HCT116 (cell line): ENCODE measurements at regions not wholly inside any gene's neighbourhood (a gene's known extent, or its start where the extent isn't known, plus 50 kb on each side); places are given as distances from the start of the nearest gene placed in this dataset.

Experiments
- ATAC-seq: fragments of 200-7000 bp; cut with Tn5 transposase; 2 replicates; pipeline ENCODE4 v1.9.1; 2020; ENCODE audit warnings: mild to moderate bottlenecking, moderate library complexity
- BruUV-seq: library from RNA; stranded (reverse); fragments of 400-500 nt; replicated peaks from 2 replicates; lab custom pipeline; 2021; lab: Mats Ljungman, UMichigan
- CTCF ChIA-PET: fragments of 300-600 bp; sonication (Branson Sonifier 250); formaldehyde crosslinking; loops from one replicate; lab custom pipeline; 2021; ENCODE audit warnings: antibody characterized with exemption; lab: Charles Lee
- POLR2A ChIA-PET: fragments of 300-600, 350-600 bp; sonication (Branson Sonifier 250); formaldehyde crosslinking; loops from one replicate; lab custom pipeline; 2021; ENCODE audit warnings: antibody characterized with exemption; lab: Charles Lee
- RAD21 ChIA-PET, 2 experiments: fragments of 300-600 bp; sonication (Branson Sonifier 250); formaldehyde crosslinking; loops; one replicate each; lab custom pipeline; 2023; ENCODE audit warnings: low total read pairs in 2 of 2; ENCODE audit not compliant: uncharacterized antibody in 2 of 2, unreplicated experiment in 2 of 2, low non-redundant PET in 1 of 2; lab: Charles Lee
- DNase-seq: peaks from one replicate; pipeline ENCODE4 v3.0.0-alpha.2; 2010; ENCODE audit warnings: low read depth, low spot score
- H2AFZ ChIP-seq: fragments of 200-600 bp; shearing (Covaris generic), sonication (generic); 2 replicates; pipeline ENCODE4 v1.6.1; 2017; ENCODE audit warnings: low read depth, mixed run types, mixed read lengths, antibody characterized with exemption, low read length; ENCODE audit not compliant: poor library complexity, severe bottlenecking
- H3K27ac ChIP-seq: 2 replicates; pipeline ENCODE4 v1.5.1; 2012; ENCODE audit warnings: low read depth, low read length
- H3K27me3 ChIP-seq: fragments of 200-600 bp; sonication (generic); 2 replicates; pipeline ENCODE4 v1.6.1; 2016; ENCODE audit warnings: mixed run types, low read length, mixed read lengths; ENCODE audit not compliant: insufficient read depth
- H3K36me3 ChIP-seq, 2 experiments: fragments of 200-500 bp in 1 of 2; fragments of 200-600 bp in 1 of 2; sonication (Bioruptor generic) in 1 of 2; sonication (generic) in 1 of 2; 2 replicates each; pipeline versions ENCODE4 v1.5.1 to v1.6.1; 2014 to 2016; ENCODE audit warnings: low read length in 2 of 2, inconsistent platforms in 1 of 2, mixed read lengths in 1 of 2, mixed run types in 1 of 2; ENCODE audit not compliant: insufficient read depth in 2 of 2, control insufficient read depth in 1 of 2
- H3K4me1 ChIP-seq, 2 experiments: fragments of 200-600 bp in 1 of 2; sonication (generic) in 1 of 2; 2 replicates each; pipeline versions ENCODE4 v1.5.1 to v1.6.1; 2012 to 2017; ENCODE audit warnings: low read length in 2 of 2, inconsistent platforms in 1 of 2, mild to moderate bottlenecking in 1 of 2, mixed read lengths in 1 of 2, mixed run types in 1 of 2, moderate library complexity in 1 of 2; ENCODE audit not compliant: insufficient read depth in 2 of 2, control insufficient read depth in 1 of 2
- H3K4me2 ChIP-seq: fragments of 200-600 bp; sonication (generic); 2 replicates; pipeline ENCODE4 v1.6.1; 2017; ENCODE audit warnings: mixed run types, low read length, mixed read lengths
- H3K4me3 ChIP-seq, 2 experiments: fragments of 200-600 bp in 1 of 2; sonication (generic) in 1 of 2; replicated peaks in 1 of 2; 2 replicates each; pipeline ENCODE4 v1.5.1; 2011 to 2016; ENCODE audit warnings: low read length in 2 of 2, control low read depth in 1 of 2, low read depth in 1 of 2, mild to moderate bottlenecking in 1 of 2, mixed read lengths in 1 of 2, mixed run types in 1 of 2
- H3K79me2 ChIP-seq: fragments of 200-600 bp; sonication (generic); 2 replicates; pipeline ENCODE4 v1.6.1; 2017; ENCODE audit warnings: mild to moderate bottlenecking, mixed run types, low read length, moderate library complexity, mixed read lengths; ENCODE audit not compliant: insufficient read depth
- H3K9ac ChIP-seq: fragments of 200-600 bp; sonication (generic); 2 replicates; pipeline ENCODE4 v1.6.1; 2016; ENCODE audit warnings: low read length, mixed read lengths
- H3K9me2 ChIP-seq: fragments of 200-600 bp; sonication (generic), shearing (Covaris generic); 2 replicates; pipeline ENCODE4 v1.6.1; 2017; ENCODE audit warnings: mixed run types, mild to moderate bottlenecking, moderate library complexity; ENCODE audit not compliant: insufficient read depth
- H3K9me3 ChIP-seq, 2 experiments: fragments of 200-500 bp in 1 of 2; fragments of 200-600 bp in 1 of 2; sonication (Bioruptor generic) in 1 of 2; sonication (generic) in 1 of 2; 2 replicates each; pipeline ENCODE4 v1.6.1; 2014 to 2017; ENCODE audit warnings: low read length in 2 of 2, mixed read lengths in 2 of 2, inconsistent platforms in 1 of 2, low read depth in 1 of 2, mild to moderate bottlenecking in 1 of 2, mixed run types in 1 of 2, moderate library complexity in 1 of 2; ENCODE audit not compliant: control insufficient read depth in 1 of 2, insufficient read depth in 1 of 2
- H4K20me1 ChIP-seq: fragments of 200-600 bp; sonication (generic), shearing (Covaris generic); 2 replicates; pipeline ENCODE4 v1.6.1; 2017; ENCODE audit warnings: mixed run types, mild to moderate bottlenecking, moderate library complexity; ENCODE audit not compliant: insufficient read depth
- CEBPB ChIP-seq: IDR thresholded peaks from 2 replicates; pipeline ENCODE4 v1.6.1; 2012; ENCODE audit warnings: low read depth
- EZH2 ChIP-seq: fragments of 200-600 bp; sonication (generic); IDR thresholded peaks from 2 replicates; pipeline ENCODE4 v1.6.1; 2017; ENCODE audit warnings: antibody characterized with exemption, mixed run types
- JUND ChIP-seq: IDR thresholded peaks from 2 replicates; pipeline ENCODE4 v1.6.1; 2012
- POLR2A ChIP-seq: IDR thresholded peaks from 2 replicates; pipeline ENCODE4 v1.7.0; 2011; ENCODE audit warnings: borderline replicate concordance; ENCODE audit not compliant: insufficient read depth, insufficient read length; ENCODE audit errors: extremely low read depth
- SIN3A ChIP-seq: IDR thresholded peaks from 2 replicates; pipeline ENCODE4 v1.6.1; 2012; ENCODE audit warnings: low read depth
- YY1 ChIP-seq: IDR thresholded peaks from 2 replicates; pipeline ENCODE4 v1.6.1; 2011; ENCODE audit warnings: low read length, low read depth, moderate library complexity, mild to moderate bottlenecking; ENCODE audit not compliant: insufficient replicate concordance; ENCODE audit errors: extremely low read depth
- ZFX ChIP-seq: fragments of 450-650 bp; IDR thresholded peaks from 2 replicates; pipeline ENCODE4 v1.6.1; 2017
- intact Hi-C: fragments of 100-400 bp; cut with micrococcal nuclease; formaldehyde crosslinking; loops from 2 replicates; pipeline ENCODE4 v1.10.0; 2022
- TF ChIP-seq, protein P1 (sequence below): IDR thresholded peaks from 2 replicates; pipeline ENCODE4 v1.6.1; 2012
- TF ChIP-seq, protein P2 (sequence below): IDR thresholded peaks from 2 replicates; pipeline ENCODE4 v1.6.1; 2012; ENCODE audit warnings: low read depth

DNA sequence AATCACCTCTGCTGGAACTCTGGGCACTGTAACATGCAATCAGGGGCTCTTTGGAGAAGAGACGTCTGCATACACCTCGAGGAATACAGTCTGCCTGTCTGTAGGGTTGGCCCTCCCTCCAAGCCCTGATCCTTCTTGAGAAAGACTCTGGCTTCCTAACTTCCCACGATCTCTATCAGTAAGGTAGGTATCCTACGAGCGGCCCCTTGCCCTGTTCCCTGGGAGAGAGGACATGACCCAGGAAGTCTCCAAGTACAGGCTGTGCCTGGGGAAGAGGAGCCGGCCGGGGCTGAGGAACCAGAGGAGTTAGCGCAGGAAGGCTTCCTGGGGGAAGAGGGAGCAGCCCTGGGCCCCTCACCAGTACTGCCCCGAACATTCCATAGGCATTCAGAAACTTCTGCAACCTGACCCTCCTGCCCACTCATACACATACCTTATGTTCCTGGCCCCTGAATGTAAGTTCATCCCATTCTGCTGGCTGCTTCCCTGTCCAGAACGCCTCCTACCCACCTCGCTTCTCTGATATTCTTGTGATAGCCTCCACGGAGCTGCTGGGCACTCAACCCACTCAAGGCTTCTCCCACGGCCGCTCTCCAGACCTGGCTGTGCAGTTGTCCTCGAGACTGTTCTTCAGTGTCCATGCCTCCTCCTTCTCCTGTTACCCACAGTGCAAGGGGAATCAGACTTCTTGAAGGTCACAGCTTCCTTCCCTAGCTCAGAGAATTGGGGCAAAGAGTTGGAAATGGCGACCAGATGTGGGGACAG, 116.1 kb downstream of the CYP26B1 start:
- BruUV-seq = no TSS peak
- ATAC-seq (no peak), DNase-seq (no peak)
- no peaks in the 10 kb centered on the region for H3K36me3 ChIP-seq
- intact Hi-C loops = no loop called here
- H3K9me3 ChIP-seq = no peaks in the 10 kb centered on the region
- H2AFZ ChIP-seq = no peak overlapping the region
- H3K27ac ChIP-seq = no peak overlapping the region
- CTCF ChIA-PET = no interaction called here
- no peaks in the 10 kb centered on the region for H3K27me3 ChIP-seq
- no peaks in the 10 kb centered on the region for H3K79me2 ChIP-seq
- RAD21 ChIA-PET = no interaction called here
- H3K9ac ChIP-seq = no peak overlapping the region
- TF ChIP-seq POLR2A (no peak), SIN3A (no peak), EZH2 (no peak)
- TF ChIP-seq, protein P1, sequence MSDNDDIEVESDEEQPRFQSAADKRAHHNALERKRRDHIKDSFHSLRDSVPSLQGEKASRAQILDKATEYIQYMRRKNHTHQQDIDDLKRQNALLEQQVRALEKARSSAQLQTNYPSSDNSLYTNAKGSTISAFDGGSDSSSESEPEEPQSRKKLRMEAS = no peak
- TF ChIP-seq, protein P2, sequence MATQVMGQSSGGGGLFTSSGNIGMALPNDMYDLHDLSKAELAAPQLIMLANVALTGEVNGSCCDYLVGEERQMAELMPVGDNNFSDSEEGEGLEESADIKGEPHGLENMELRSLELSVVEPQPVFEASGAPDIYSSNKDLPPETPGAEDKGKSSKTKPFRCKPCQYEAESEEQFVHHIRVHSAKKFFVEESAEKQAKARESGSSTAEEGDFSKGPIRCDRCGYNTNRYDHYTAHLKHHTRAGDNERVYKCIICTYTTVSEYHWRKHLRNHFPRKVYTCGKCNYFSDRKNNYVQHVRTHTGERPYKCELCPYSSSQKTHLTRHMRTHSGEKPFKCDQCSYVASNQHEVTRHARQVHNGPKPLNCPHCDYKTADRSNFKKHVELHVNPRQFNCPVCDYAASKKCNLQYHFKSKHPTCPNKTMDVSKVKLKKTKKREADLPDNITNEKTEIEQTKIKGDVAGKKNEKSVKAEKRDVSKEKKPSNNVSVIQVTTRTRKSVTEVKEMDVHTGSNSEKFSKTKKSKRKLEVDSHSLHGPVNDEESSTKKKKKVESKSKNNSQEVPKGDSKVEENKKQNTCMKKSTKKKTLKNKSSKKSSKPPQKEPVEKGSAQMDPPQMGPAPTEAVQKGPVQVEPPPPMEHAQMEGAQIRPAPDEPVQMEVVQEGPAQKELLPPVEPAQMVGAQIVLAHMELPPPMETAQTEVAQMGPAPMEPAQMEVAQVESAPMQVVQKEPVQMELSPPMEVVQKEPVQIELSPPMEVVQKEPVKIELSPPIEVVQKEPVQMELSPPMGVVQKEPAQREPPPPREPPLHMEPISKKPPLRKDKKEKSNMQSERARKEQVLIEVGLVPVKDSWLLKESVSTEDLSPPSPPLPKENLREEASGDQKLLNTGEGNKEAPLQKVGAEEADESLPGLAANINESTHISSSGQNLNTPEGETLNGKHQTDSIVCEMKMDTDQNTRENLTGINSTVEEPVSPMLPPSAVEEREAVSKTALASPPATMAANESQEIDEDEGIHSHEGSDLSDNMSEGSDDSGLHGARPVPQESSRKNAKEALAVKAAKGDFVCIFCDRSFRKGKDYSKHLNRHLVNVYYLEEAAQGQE = no peak
- no peaks in the 10 kb centered on the region for H3K9me2 ChIP-seq
- POLR2A ChIA-PET = no interaction called here
- H3K4me1 ChIP-seq = peaks cover 0 to 15% of the 10 kb centered on the region in 2 experiments; a peak in 2 of 4 replicates
- H4K20me1 ChIP-seq = no peaks in the 10 kb centered on the region
- no peak overlapping the region for H3K4me2 ChIP-seq
- H3K4me3 ChIP-seq = no peak overlapping the region

DNA sequence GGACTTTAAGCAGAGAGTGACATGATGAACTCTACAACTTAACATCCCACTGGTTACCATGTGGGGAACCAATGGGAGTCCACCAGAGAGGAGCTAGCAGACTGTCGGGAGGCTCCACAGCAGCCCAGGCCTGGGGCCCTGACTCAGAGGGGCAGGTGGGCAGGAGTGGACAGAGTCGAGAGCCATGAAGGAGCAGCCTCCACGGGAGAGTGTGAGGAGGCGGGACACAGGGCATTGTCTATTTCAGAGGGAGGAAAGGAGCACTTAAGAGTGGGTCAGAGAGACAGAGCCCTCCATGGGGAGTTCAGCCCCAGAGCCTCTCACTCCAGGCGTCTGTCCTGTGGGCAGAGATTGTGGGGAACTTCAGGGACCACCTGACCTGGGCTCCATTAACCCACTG, 118.7 kb downstream of the CYP26B1 start:
- H3K4me3 ChIP-seq = no peak overlapping the region
- no peak overlapping the region for H3K27ac ChIP-seq
- no peak overlapping the region for H2AFZ ChIP-seq
- H3K4me1 ChIP-seq = peaks cover 0 to 4% of the 10 kb centered on the region in 2 experiments; a peak in 1 of 4 replicates
- no peaks in the 10 kb centered on the region for H3K79me2 ChIP-seq
- H3K9ac ChIP-seq = no peak overlapping the region
- no peaks in the 10 kb centered on the region for H4K20me1 ChIP-seq
- no TSS peak for BruUV-seq
- H3K9me2 ChIP-seq = no peaks in the 10 kb centered on the region
- H3K4me2 ChIP-seq = no peak overlapping the region
- no peaks in the 10 kb centered on the region for H3K27me3 ChIP-seq
- TF ChIP-seq JUND = no peak
- no peak for TF ChIP-seq CEBPB
- no peak for TF ChIP-seq ZFX
- TF ChIP-seq, protein P1 = no peak
- TF ChIP-seq YY1 = no peak
- no peak for TF ChIP-seq EZH2
- no peak for TF ChIP-seq POLR2A
- TF ChIP-seq, all 23 proteins: peak for 0
- ATAC-seq (no peak), DNase-seq (no peak)
- POLR2A ChIA-PET = no interaction called here
- intact Hi-C loops = no loop called here
- Histone ChIP-seq H3K36me3 (no peaks in the 10 kb centered on the region), H3K9me3 (no peaks in the 10 kb centered on the region)
- RAD21 ChIA-PET = no interaction called here
- CTCF ChIA-PET = no interaction called here
